ENCODE measurements at regions not wholly inside any gene's neighbourhood (a gene's known extent, or its start where the extent isn't known, plus 50 kb on each side); places are given as distances from the start of the nearest gene placed in this dataset.

DNA sequence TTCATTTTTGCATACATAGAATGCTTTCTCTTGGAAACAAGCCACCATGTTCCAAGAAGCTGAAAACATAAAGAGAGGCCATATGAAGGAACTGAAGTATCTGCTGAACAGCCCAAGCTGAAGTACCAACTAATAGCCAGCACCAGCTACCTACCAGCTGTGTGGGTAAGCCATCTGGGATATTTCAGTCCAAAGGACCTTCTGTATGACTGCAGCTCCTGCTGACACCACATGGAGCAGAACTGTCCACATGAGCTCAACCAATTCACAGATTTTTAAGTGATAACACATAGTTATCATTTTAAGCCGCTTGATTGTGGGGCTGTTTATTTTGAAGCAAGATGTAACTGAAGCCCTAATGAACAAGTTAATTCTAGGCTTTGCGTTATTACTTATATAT, 621.1 kb upstream of the KLHL1 start:
- Histone ChIP-seq H3K79me2 (ENCODE audit: insufficient read depth, low read length) (no peaks in the 10 kb centered on the region), H2AFZ (ENCODE audit: low read depth, low read length, severe bottlenecking) (peak overlapping the region; percentile 12), H3K9me3 (ENCODE audit: insufficient read depth, low read length) (no peaks in the 10 kb centered on the region), H3K4me2 (ENCODE audit: low read depth, low read length, poor library complexity, severe bottlenecking) (no peak overlapping the region), H3F3A (ENCODE audit: insufficient read depth) (no peaks in the 10 kb centered on the region), H3K36me3 (ENCODE audit: low read length) (no peaks in the 10 kb centered on the region), H3K27ac (ENCODE audit: low read depth, low read length) (no peak overlapping the region), H4K20me1 (ENCODE audit: low read depth, low read length) (no peaks in the 10 kb centered on the region), H3K9me2 (replicated peaks; ENCODE audit: insufficient read depth, low read length) (no peaks in the 10 kb centered on the region), H3K4me3 (ENCODE audit: insufficient read depth, low read length, poor library complexity, severe bottlenecking) (no peak overlapping the region), H3K9ac (ENCODE audit: low read length) (no peak overlapping the region), H3K27me3 (ENCODE audit: low read length) (no peaks in the 10 kb centered on the region)
- TF ChIP-seq EZH2phosphoT487 (conservative IDR thresholded peaks at IDR 0.05; ENCODE audit: low read length): no peak
- TF ChIP-seq, protein P1, sequence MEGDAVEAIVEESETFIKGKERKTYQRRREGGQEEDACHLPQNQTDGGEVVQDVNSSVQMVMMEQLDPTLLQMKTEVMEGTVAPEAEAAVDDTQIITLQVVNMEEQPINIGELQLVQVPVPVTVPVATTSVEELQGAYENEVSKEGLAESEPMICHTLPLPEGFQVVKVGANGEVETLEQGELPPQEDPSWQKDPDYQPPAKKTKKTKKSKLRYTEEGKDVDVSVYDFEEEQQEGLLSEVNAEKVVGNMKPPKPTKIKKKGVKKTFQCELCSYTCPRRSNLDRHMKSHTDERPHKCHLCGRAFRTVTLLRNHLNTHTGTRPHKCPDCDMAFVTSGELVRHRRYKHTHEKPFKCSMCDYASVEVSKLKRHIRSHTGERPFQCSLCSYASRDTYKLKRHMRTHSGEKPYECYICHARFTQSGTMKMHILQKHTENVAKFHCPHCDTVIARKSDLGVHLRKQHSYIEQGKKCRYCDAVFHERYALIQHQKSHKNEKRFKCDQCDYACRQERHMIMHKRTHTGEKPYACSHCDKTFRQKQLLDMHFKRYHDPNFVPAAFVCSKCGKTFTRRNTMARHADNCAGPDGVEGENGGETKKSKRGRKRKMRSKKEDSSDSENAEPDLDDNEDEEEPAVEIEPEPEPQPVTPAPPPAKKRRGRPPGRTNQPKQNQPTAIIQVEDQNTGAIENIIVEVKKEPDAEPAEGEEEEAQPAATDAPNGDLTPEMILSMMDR (IDR thresholded peaks at IDR 0.05; ENCODE audit: insufficient read depth, low read length, poor library complexity, severe bottlenecking): no peak

DNA sequence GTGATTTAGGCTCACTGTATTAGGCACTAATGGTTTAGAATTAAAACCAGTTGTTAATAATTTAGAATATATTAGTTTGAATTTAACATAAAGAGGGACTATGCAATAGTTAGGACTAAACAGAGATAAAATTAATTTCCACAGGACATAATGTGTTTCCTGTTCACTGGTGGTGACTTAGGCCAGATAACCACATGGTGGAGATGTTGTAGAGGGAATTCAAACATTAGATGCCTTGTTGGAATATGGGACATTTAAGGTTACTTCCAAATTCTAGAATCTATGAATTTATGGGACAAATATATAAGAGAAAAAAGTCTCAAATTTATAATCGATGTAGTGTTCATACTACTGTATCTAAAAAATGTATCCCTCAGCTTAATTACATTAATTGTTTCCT, 615.5 kb upstream of the KLHL1 start:
- Histone ChIP-seq H3F3A (ENCODE audit: insufficient read depth) (no peaks in the 10 kb centered on the region), H4K20me1 (ENCODE audit: low read depth, low read length) (no peaks in the 10 kb centered on the region), H3K9me2 (replicated peaks; ENCODE audit: insufficient read depth, low read length) (no peaks in the 10 kb centered on the region), H3K27me3 (ENCODE audit: low read length) (no peaks in the 10 kb centered on the region), H3K4me3 (ENCODE audit: insufficient read depth, low read length, poor library complexity, severe bottlenecking) (no peak overlapping the region), H3K4me2 (ENCODE audit: low read depth, low read length, poor library complexity, severe bottlenecking) (no peak overlapping the region), H3K79me2 (ENCODE audit: insufficient read depth, low read length) (no peaks in the 10 kb centered on the region), H3K9ac (ENCODE audit: low read length) (no peak overlapping the region), H2AFZ (ENCODE audit: low read depth, low read length, severe bottlenecking) (no peak overlapping the region), H3K27ac (ENCODE audit: low read depth, low read length) (no peak overlapping the region), H3K9me3 (ENCODE audit: insufficient read depth, low read length) (no peaks in the 10 kb centered on the region), H3K36me3 (ENCODE audit: low read length) (no peaks in the 10 kb centered on the region)
- TF ChIP-seq, protein P1 (IDR thresholded peaks at IDR 0.05; ENCODE audit: insufficient read depth, low read length, poor library complexity, severe bottlenecking): no peak
- no peak for TF ChIP-seq EZH2phosphoT487 (conservative IDR thresholded peaks at IDR 0.05; ENCODE audit: low read length)

DNA sequence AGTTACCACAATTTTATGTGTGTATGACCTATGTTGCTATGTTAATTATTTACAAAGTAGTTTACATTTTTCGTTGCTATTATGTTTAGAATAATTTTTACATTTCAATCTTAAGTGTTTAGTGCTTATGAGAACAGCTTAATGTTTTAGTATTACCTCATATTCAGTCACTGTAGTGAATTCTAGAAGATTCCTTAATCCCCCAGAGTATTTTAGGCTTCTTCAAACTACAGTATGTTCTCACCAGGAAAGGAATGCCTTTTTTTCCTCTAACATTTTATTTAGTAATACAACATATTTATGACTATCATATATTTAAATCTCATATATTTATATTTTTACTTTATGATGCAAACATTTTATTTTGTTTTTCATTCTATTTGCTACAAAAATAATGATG, 612.1 kb upstream of the KLHL1 start:
- Histone ChIP-seq H3K27me3 (ENCODE audit: low read length) (no peaks in the 10 kb centered on the region), H3K9ac (ENCODE audit: low read length) (no peak overlapping the region), H3F3A (ENCODE audit: insufficient read depth) (no peaks in the 10 kb centered on the region), H3K4me3 (ENCODE audit: insufficient read depth, low read length, poor library complexity, severe bottlenecking) (no peak overlapping the region), H3K9me3 (ENCODE audit: insufficient read depth, low read length) (no peaks in the 10 kb centered on the region), H4K20me1 (ENCODE audit: low read depth, low read length) (no peaks in the 10 kb centered on the region), H3K4me2 (ENCODE audit: low read depth, low read length, poor library complexity, severe bottlenecking) (no peak overlapping the region), H3K79me2 (ENCODE audit: insufficient read depth, low read length) (no peaks in the 10 kb centered on the region), H2AFZ (ENCODE audit: low read depth, low read length, severe bottlenecking) (no peak overlapping the region), H3K9me2 (replicated peaks; ENCODE audit: insufficient read depth, low read length) (no peaks in the 10 kb centered on the region), H3K27ac (ENCODE audit: low read depth, low read length) (no peak overlapping the region), H3K36me3 (ENCODE audit: low read length) (no peaks in the 10 kb centered on the region)
- no peak for TF ChIP-seq EZH2phosphoT487 (conservative IDR thresholded peaks at IDR 0.05; ENCODE audit: low read length)
- TF ChIP-seq, protein P1 (IDR thresholded peaks at IDR 0.05; ENCODE audit: insufficient read depth, low read length, poor library complexity, severe bottlenecking): no peak
